Endothelial cell (in vitro differentiated cells): ENCODE measurements at regions not wholly inside any gene's neighbourhood (a gene's known extent, or its start where the extent isn't known, plus 50 kb on each side); places are given as distances from the start of the nearest gene placed in this dataset.

Experiments used
- DNase-seq: peaks from one replicate; pipeline ENCODE4 v3.0.0; 2021; ENCODE audit warnings: low spot score
- H3K27ac Mint-ChIP-seq: one replicate; pipeline ENCODE4 v1.8.0; 2021; ENCODE audit warnings: mixed read lengths, inconsistent platforms; ENCODE audit not compliant: unreplicated experiment
- H3K27me3 Mint-ChIP-seq: one replicate; pipeline ENCODE4 v1.8.0; 2021; ENCODE audit warnings: mild to moderate bottlenecking, moderate library complexity, mixed read lengths, inconsistent platforms; ENCODE audit not compliant: unreplicated experiment
- H3K36me3 Mint-ChIP-seq: one replicate; pipeline ENCODE4 v1.8.0; 2021; ENCODE audit warnings: mild to moderate bottlenecking, low read depth, mixed read lengths, inconsistent platforms; ENCODE audit not compliant: unreplicated experiment
- H3K4me1 Mint-ChIP-seq: one replicate; pipeline ENCODE4 v1.8.0; 2021; ENCODE audit warnings: mild to moderate bottlenecking, mixed read lengths, inconsistent platforms; ENCODE audit not compliant: unreplicated experiment
- H3K4me3 Mint-ChIP-seq: one replicate; pipeline ENCODE4 v1.8.0; 2021; ENCODE audit warnings: mild to moderate bottlenecking, mixed read lengths, inconsistent platforms; ENCODE audit not compliant: unreplicated experiment
- H3K9me3 Mint-ChIP-seq: one replicate; pipeline ENCODE4 v1.8.0; 2021; ENCODE audit warnings: mixed read lengths, inconsistent platforms; ENCODE audit not compliant: unreplicated experiment
- TF ChIP-seq, protein P1 (sequence below): fragments of 200-600 bp; sonication (generic); IDR thresholded peaks from one replicate; pipeline ENCODE4 v1.5.0; 2021; ENCODE audit warnings: antibody characterized with exemption; ENCODE audit not compliant: unreplicated experiment

DNA sequence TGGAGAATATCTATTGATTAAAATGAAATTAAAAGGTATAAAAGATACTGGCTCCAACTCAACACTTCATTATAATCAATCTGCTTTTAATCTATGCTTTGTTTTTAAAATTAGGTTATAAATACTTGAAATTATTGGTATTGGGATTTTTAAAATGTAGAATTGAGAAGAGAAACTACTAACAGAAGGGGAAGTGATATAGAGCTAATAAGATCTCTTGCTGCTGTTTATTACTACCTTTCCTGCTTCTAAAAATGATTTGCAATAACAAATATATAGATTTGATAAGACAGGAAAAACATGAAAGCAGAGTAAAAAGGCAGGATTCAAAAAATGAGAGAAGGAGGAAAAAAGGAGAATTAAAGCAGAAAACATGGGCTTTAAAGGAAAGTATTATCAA lies 209.3 kb upstream of the NREP start:
- H3K4me3 Mint-ChIP-seq: no peak overlapping the region
- peaks cover 1% of the 10 kb centered on the region for H3K27me3 Mint-ChIP-seq
- H3K9me3 Mint-ChIP-seq: no peaks in the 10 kb centered on the region
- H3K4me1 Mint-ChIP-seq: no peaks in the 10 kb centered on the region
- H3K27ac Mint-ChIP-seq: no peak overlapping the region
- no peaks in the 10 kb centered on the region for H3K36me3 Mint-ChIP-seq
- no peak for DNase-seq
- TF ChIP-seq, protein P1, sequence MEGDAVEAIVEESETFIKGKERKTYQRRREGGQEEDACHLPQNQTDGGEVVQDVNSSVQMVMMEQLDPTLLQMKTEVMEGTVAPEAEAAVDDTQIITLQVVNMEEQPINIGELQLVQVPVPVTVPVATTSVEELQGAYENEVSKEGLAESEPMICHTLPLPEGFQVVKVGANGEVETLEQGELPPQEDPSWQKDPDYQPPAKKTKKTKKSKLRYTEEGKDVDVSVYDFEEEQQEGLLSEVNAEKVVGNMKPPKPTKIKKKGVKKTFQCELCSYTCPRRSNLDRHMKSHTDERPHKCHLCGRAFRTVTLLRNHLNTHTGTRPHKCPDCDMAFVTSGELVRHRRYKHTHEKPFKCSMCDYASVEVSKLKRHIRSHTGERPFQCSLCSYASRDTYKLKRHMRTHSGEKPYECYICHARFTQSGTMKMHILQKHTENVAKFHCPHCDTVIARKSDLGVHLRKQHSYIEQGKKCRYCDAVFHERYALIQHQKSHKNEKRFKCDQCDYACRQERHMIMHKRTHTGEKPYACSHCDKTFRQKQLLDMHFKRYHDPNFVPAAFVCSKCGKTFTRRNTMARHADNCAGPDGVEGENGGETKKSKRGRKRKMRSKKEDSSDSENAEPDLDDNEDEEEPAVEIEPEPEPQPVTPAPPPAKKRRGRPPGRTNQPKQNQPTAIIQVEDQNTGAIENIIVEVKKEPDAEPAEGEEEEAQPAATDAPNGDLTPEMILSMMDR: no peak

DNA sequence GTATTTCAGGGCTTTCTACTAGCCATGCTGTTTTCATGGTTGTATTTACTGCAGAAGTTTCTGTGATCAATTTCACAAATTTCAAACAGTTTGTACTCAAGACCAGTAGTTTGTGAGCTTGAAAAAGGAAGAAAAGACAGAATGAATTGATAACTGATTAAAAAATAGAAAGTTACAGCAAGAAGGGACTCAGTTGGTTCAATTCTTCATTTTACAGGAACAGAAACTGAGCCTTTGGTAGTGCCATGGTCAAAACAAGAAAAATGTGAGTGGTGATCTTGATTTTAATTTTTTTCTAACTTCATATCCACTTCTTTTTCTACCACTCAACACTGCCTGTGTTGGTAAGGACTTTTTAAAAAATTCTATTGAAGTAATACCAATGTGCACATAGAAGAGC lies 206.6 kb upstream of the NREP start:
- Mint-ChIP-seq H3K4me3 (no peak overlapping the region), H3K27me3 (peaks cover 1% of the 10 kb centered on the region), H3K27ac (no peak overlapping the region), H3K36me3 (no peaks in the 10 kb centered on the region), H3K4me1 (no peaks in the 10 kb centered on the region), H3K9me3 (no peaks in the 10 kb centered on the region)
- no peak for DNase-seq
- TF ChIP-seq, protein P1: no peak

DNA sequence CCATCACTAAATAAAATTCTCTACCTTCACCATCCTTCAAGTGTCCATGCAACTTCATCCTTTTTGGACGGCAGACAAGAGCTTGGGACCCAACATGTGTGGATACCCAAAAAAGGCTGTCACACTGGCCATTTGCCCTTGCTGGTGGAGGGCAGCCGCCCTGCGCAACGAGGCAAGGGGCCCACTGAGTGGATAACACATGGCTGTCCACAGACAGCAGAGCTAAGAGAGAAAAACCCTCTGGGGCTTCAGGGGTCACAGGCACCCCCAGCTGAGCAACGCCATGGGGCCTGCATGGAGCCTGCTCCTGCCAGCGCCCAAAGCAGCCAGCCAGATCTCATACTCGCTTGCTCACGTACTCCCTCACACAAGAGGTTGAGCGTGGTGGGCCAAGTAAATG lies 205.9 kb upstream of the NREP start:
- H3K27ac Mint-ChIP-seq: no peak overlapping the region
- H3K36me3 Mint-ChIP-seq: no peaks in the 10 kb centered on the region
- H3K9me3 Mint-ChIP-seq: no peaks in the 10 kb centered on the region
- no peak overlapping the region for H3K4me3 Mint-ChIP-seq
- DNase-seq: no peak
- H3K4me1 Mint-ChIP-seq: no peaks in the 10 kb centered on the region
- H3K27me3 Mint-ChIP-seq: peaks cover 1% of the 10 kb centered on the region
- TF ChIP-seq, protein P1: no peak

DNA sequence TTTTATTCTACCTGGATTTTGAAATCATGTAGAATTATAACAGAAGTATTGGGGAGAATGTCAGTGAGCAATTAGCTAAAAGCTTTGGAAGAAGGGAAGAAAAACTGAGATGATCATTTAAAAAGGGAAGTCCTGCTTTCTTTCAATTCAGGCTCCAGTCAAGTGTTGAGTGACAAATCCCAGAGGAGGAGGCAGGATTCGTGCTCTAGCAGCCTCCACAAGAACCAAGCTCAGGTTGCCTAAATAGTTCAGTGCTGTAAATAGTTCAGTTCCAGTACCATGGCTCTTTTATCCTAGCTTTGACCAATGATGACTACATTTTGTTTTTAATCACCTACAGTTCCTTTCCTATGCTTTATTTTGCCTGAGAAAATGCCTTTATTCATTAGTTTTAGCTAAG lies 204.9 kb upstream of the NREP start:
- Mint-ChIP-seq H3K36me3 (no peaks in the 10 kb centered on the region), H3K27me3 (peaks cover 3% of the 10 kb centered on the region), H3K9me3 (no peaks in the 10 kb centered on the region), H3K4me1 (no peaks in the 10 kb centered on the region), H3K27ac (no peak overlapping the region), H3K4me3 (no peak overlapping the region)
- DNase-seq: no peak
- TF ChIP-seq, protein P1: no peak

DNA sequence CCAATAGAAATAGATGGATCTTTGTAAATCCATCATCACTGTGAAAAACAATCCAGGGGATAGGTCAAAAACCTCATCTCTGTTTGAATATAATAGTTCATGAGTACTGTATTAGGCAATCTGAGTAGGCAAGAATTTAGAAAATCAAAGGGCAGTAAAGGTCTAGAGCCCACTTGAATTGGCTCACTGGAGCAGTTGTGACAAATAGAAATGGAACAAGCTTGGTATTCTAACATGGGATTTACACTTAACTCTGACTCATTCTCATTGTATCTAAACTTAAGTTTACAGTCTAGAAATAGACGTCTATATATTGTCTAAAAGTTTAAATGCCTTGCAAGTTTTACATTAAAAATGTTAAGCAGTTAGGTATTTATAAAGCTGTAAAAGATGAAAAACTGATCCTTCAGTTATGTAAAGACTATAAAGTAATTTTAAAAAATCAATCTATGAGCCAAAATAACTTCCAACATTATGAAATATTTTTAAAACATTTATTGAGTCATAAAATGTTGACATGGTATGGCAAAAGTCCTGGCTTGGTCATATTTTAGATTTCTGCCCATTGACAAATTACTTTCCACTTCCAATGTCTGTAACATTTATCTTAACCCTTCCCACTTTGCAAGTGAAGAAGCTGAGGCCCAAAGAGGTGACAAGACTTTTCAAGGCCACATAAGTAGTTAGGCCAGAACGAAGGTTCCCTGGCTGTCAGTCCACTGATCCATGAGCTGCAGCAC lies 203.7 kb upstream of the NREP start:
- DNase-seq: no peak
- Mint-ChIP-seq H3K4me3 (no peak overlapping the region), H3K9me3 (no peaks in the 10 kb centered on the region), H3K27ac (no peak overlapping the region), H3K36me3 (no peaks in the 10 kb centered on the region), H3K4me1 (no peaks in the 10 kb centered on the region), H3K27me3 (peaks cover 3% of the 10 kb centered on the region)
- TF ChIP-seq, protein P1: no peak
